H9 (cell line): ENCODE measurements at regions not wholly inside any gene's neighbourhood (a gene's known extent, or its start where the extent isn't known, plus 50 kb on each side); places are given as distances from the start of the nearest gene placed in this dataset.

Experiments used
- DNase-seq: peaks from one replicate; pipeline ENCODE4 v3.0.0-alpha.2; 2017
- H2AFZ ChIP-seq: one replicate; pipeline ENCODE4 v1.6.1; 2013; ENCODE audit warnings: mild to moderate bottlenecking, low read length, control low read depth, moderate library complexity
- H2AK5ac ChIP-seq: 2 replicates; pipeline ENCODE4 v1.6.1; 2013; ENCODE audit warnings: low read length, control low read depth, mixed read lengths; ENCODE audit not compliant: insufficient read length
- H2BK120ac ChIP-seq: one replicate; pipeline ENCODE4 v1.6.1; 2013; ENCODE audit warnings: low read depth, mild to moderate bottlenecking, low read length, control low read depth, inconsistent platforms; ENCODE audit not compliant: poor library complexity, severe bottlenecking
- H2BK12ac ChIP-seq: 2 replicates; pipeline ENCODE4 v1.6.1; 2013; ENCODE audit warnings: low read length, control low read depth, mixed read lengths, low read depth; ENCODE audit not compliant: insufficient read length
- H2BK15ac ChIP-seq: 2 replicates; pipeline ENCODE4 v1.6.1; 2013; ENCODE audit warnings: low read depth, low read length, control low read depth
- H2BK20ac ChIP-seq: one replicate; pipeline ENCODE4 v1.6.1; 2013; ENCODE audit warnings: low read depth, mild to moderate bottlenecking, low read length, control low read depth, inconsistent platforms; ENCODE audit not compliant: poor library complexity, severe bottlenecking
- H2BK5ac ChIP-seq: 2 replicates; pipeline ENCODE4 v1.6.1; 2013; ENCODE audit warnings: low read length, control low read depth, mixed read lengths; ENCODE audit not compliant: insufficient read length
- H3K14ac ChIP-seq: 2 replicates; pipeline ENCODE4 v1.6.1; 2013; ENCODE audit warnings: low read length, control low read depth; ENCODE audit not compliant: insufficient read depth
- H3K18ac ChIP-seq: 2 replicates; pipeline ENCODE4 v1.6.1; 2013; ENCODE audit warnings: low read depth, mild to moderate bottlenecking, mixed read lengths, low read length, control low read depth; ENCODE audit not compliant: insufficient read length
- H3K23ac ChIP-seq: 2 replicates; pipeline ENCODE4 v1.6.1; 2013; ENCODE audit warnings: low read length, control low read depth, mixed read lengths, low read depth; ENCODE audit not compliant: insufficient read length
- H3K23me2 ChIP-seq: 2 replicates; pipeline ENCODE4 v1.6.1; 2013; ENCODE audit warnings: low read depth, mild to moderate bottlenecking, mixed read lengths, low read length, control low read depth; ENCODE audit not compliant: insufficient read length, poor library complexity, severe bottlenecking
- H3K27ac ChIP-seq: 2 replicates; pipeline ENCODE4 v1.5.1; 2013; ENCODE audit warnings: low read length, control low read depth, mixed read lengths, low read depth; ENCODE audit not compliant: insufficient read length
- H3K27me3 ChIP-seq: 2 replicates; pipeline ENCODE4 v1.6.1; 2013; ENCODE audit warnings: low read length, control low read depth, inconsistent platforms; ENCODE audit not compliant: insufficient read depth
- H3K4ac ChIP-seq: 2 replicates; pipeline ENCODE4 v1.6.1; 2013; ENCODE audit warnings: low read depth, mild to moderate bottlenecking, control low read depth, inconsistent platforms, low read length, moderate library complexity
- H3K4me1 ChIP-seq: 2 replicates; pipeline ENCODE4 v1.6.1; 2013; ENCODE audit warnings: low read length, control low read depth, inconsistent platforms; ENCODE audit not compliant: insufficient read depth
- H3K4me2 ChIP-seq: 2 replicates; pipeline ENCODE4 v1.6.1; 2013; ENCODE audit warnings: low read length, control low read depth, mixed read lengths; ENCODE audit not compliant: insufficient read length, insufficient read depth
- H3K56ac ChIP-seq: 2 replicates; pipeline ENCODE4 v1.6.1; 2013; ENCODE audit warnings: low read depth, mild to moderate bottlenecking, mixed read lengths, low read length, control low read depth; ENCODE audit not compliant: insufficient read length
- H3K79me1 ChIP-seq: 2 replicates; pipeline ENCODE4 v1.6.1; 2013; ENCODE audit warnings: low read depth, mild to moderate bottlenecking, moderate library complexity, low read length, control low read depth, inconsistent platforms; ENCODE audit not compliant: insufficient read depth, poor library complexity, severe bottlenecking
- H3K79me2 ChIP-seq: 2 replicates; pipeline ENCODE4 v1.6.1; 2013; ENCODE audit warnings: low read length, control low read depth, inconsistent platforms; ENCODE audit not compliant: insufficient read depth
- H3K9ac ChIP-seq: 2 replicates; pipeline ENCODE4 v1.6.1; 2013; ENCODE audit warnings: low read length, control low read depth, mixed read lengths; ENCODE audit not compliant: insufficient read length; ENCODE audit errors: extremely low read depth
- H3K9me3 ChIP-seq: one replicate; pipeline ENCODE4 v1.6.1; 2013; ENCODE audit warnings: low read depth, low read length, inconsistent platforms; ENCODE audit not compliant: control insufficient read depth
- H3T11ph ChIP-seq: one replicate; pipeline ENCODE4 v1.6.1; 2013; ENCODE audit warnings: mild to moderate bottlenecking, low read length, control low read depth, inconsistent platforms
- H4K20me1 ChIP-seq: one replicate; pipeline ENCODE4 v1.6.1; 2013; ENCODE audit not compliant: control insufficient read depth, insufficient read length, insufficient read depth
- H4K5ac ChIP-seq: 2 replicates; pipeline ENCODE4 v1.6.1; 2013; ENCODE audit warnings: low read depth, mild to moderate bottlenecking, mixed read lengths, low read length, control low read depth; ENCODE audit not compliant: insufficient read length
- H4K8ac ChIP-seq: replicated peaks from 2 replicates; pipeline ENCODE4 v1.6.1; 2013; ENCODE audit warnings: low read length, control low read depth, mixed read lengths, low read depth; ENCODE audit not compliant: insufficient read length
- H4K91ac ChIP-seq: 2 replicates; pipeline ENCODE4 v1.6.1; 2013; ENCODE audit warnings: low read depth, mild to moderate bottlenecking, moderate library complexity, mixed read lengths, low read length, control low read depth; ENCODE audit not compliant: insufficient read length
- H3K27ac Mint-ChIP-seq, 3 experiments: 2 replicates in 2 of 3; 3 replicates in 1 of 3; pipeline ENCODE4 v1.8.0; 2020 to 2021; ENCODE audit warnings: mixed read lengths in 3 of 3, mild to moderate bottlenecking in 1 of 3, moderate library complexity in 1 of 3
- H3K27me3 Mint-ChIP-seq: 2 replicates; pipeline ENCODE4 v1.8.0; 2021; ENCODE audit warnings: low read depth, mild to moderate bottlenecking, moderate library complexity, mixed read lengths
- H3K36me3 Mint-ChIP-seq, 3 experiments: 2 replicates in 2 of 3; 3 replicates in 1 of 3; pipeline ENCODE4 v1.8.0; 2020 to 2021; ENCODE audit warnings: low read depth in 3 of 3, mixed read lengths in 3 of 3; ENCODE audit not compliant: insufficient read depth in 1 of 3
- H3K4me1 Mint-ChIP-seq, 2 experiments: 2 replicates each; pipeline ENCODE4 v1.8.0; 2020; ENCODE audit warnings: mixed read lengths in 2 of 2
- H3K4me3 Mint-ChIP-seq, 2 experiments: 2 replicates in 1 of 2; 3 replicates in 1 of 2; pipeline ENCODE4 v1.8.0; 2020 to 2021; ENCODE audit warnings: mild to moderate bottlenecking in 2 of 2, mixed read lengths in 2 of 2, moderate library complexity in 1 of 2
- H3K9me3 Mint-ChIP-seq, 2 experiments: 2 replicates in 1 of 2; 3 replicates in 1 of 2; pipeline ENCODE4 v1.8.0; 2020; ENCODE audit warnings: mild to moderate bottlenecking in 2 of 2, mixed read lengths in 2 of 2, moderate library complexity in 1 of 2
- WGBS: extraction: QIAGEN DNeasy Blood & Tissue Kit; methylation state at CpG from one replicate; pipeline ENCODE4 v1.1.7; 2013; ENCODE audit warnings: missing lambda C conversion rate, low lambda C conversion rate, mixed read lengths; ENCODE audit not compliant: insufficient read length; ENCODE audit errors: extremely low coverage; 5-methylcytosine and 5-hydroxymethylcytosine counted together
- TF ChIP-seq, protein P1 (sequence below): fragments of 200-600 bp; sonication (generic); conservative IDR thresholded peaks from 3 replicates; pipeline ENCODE4 v1.8.0; 2021; ENCODE audit warnings: antibody characterized with exemption, mild to moderate bottlenecking

GRCh38 chr3:27802425-27802824 lies 80.3 kb upstream of the EOMES start:
- Histone ChIP-seq H3T11ph (no peak overlapping the region), H3K9ac (no peak overlapping the region), H3K56ac (no peak overlapping the region), H3K23me2 (no peaks in the 10 kb centered on the region), H3K4me2 (no peak overlapping the region), H3K9me3 (no peaks in the 10 kb centered on the region), H3K27ac (no peak overlapping the region), H3K14ac (no peak overlapping the region), H3K23ac (no peak overlapping the region), H2BK15ac (no peak overlapping the region), H3K4me1 (no peaks in the 10 kb centered on the region), H2BK12ac (no peak overlapping the region), H2AFZ (no peak overlapping the region), H4K20me1 (no peaks in the 10 kb centered on the region), H2AK5ac (no peak overlapping the region), H2BK20ac (no peak overlapping the region), H2BK5ac (no peak overlapping the region), H3K79me1 (no peaks in the 10 kb centered on the region), H3K79me2 (no peaks in the 10 kb centered on the region), H2BK120ac (no peak overlapping the region), H4K5ac (no peak overlapping the region), H4K91ac (no peak overlapping the region), H3K18ac (no peak overlapping the region), H4K8ac (no peak overlapping the region), H3K27me3 (no peaks in the 10 kb centered on the region), H3K4ac (no peak overlapping the region)
- Mint-ChIP-seq H3K36me3 (no peaks in the 10 kb centered on the region), H3K27ac (no peak overlapping the region; a peak in 1 of 7 replicates), H3K4me1 (peaks cover 5 to 6% of the 10 kb centered on the region in 2 experiments), H3K4me3 (no peak overlapping the region), H3K27me3 (no peaks in the 10 kb centered on the region; the same call in 1 of the 2 replicates), H3K9me3 (no peaks in the 10 kb centered on the region)
- no CpG with 5 or more reads among the region's 2 CpGs for WGBS
- TF ChIP-seq, protein P1, sequence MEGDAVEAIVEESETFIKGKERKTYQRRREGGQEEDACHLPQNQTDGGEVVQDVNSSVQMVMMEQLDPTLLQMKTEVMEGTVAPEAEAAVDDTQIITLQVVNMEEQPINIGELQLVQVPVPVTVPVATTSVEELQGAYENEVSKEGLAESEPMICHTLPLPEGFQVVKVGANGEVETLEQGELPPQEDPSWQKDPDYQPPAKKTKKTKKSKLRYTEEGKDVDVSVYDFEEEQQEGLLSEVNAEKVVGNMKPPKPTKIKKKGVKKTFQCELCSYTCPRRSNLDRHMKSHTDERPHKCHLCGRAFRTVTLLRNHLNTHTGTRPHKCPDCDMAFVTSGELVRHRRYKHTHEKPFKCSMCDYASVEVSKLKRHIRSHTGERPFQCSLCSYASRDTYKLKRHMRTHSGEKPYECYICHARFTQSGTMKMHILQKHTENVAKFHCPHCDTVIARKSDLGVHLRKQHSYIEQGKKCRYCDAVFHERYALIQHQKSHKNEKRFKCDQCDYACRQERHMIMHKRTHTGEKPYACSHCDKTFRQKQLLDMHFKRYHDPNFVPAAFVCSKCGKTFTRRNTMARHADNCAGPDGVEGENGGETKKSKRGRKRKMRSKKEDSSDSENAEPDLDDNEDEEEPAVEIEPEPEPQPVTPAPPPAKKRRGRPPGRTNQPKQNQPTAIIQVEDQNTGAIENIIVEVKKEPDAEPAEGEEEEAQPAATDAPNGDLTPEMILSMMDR = no peak
- DNase-seq = no peak
